ENCODE measurements at regions not wholly inside any gene's neighbourhood (a gene's known extent, or its start where the extent isn't known, plus 50 kb on each side); places are given as distances from the start of the nearest gene placed in this dataset.

DNA sequence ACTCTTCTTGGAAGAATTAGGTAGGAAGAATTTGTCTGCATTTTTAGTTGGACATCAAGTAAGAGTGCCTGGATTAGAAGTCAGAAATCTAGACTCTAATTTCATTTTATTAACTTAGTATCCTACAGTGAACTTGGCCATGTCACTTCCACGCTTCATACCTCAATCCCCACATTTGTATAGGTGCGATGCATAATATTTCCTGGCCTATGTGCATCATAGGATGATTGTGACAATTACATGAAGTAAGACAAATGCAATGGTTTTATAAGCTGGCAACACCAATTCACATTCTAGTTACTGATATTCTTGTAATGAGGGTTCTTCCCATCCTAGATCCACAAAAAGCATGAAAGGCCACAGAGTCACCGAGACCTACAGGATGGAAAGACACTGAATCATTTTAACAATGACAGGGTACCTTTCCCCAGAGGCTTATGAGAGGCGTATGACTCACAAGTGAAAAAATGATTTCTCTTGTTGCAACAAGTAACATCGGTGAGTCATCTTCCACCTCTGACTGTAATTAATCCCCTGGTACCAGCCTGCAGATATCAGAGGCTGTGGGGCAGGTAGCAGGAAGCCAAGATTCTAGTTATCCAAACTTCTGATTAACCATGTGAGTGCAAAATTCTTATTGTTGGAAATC is 56.0 kb upstream of the OR5AK2 start:
- Histone ChIP-seq H3K36me3 (ENCODE audit: control insufficient read depth, insufficient read depth, low read length) (no peaks in the 10 kb centered on the region), H3K4me3 (ENCODE audit: low read depth, low read length) (no peak overlapping the region), H3K27me3 (ENCODE audit: control insufficient read depth, insufficient read depth, low read length) (no peaks in the 10 kb centered on the region), H3K4me1 (ENCODE audit: control insufficient read depth, insufficient read depth, low read length) (no peaks in the 10 kb centered on the region), H3K27ac (ENCODE audit: low read depth, low read length) (no peak overlapping the region), H3K9me3 (ENCODE audit: control insufficient read depth, insufficient read depth, low read length) (no peaks in the 10 kb centered on the region)
- 81% methylated on average over 3 of the region's 5 CpGs for WGBS (ENCODE audit: insufficient coverage)
- no peak for DNase-seq (ENCODE audit: low read depth in 4 of 6, low spot score in 6 of 6)

GRCh38 chr11:56923116-56923515 is 65.6 kb upstream of the OR5AK2 start:
- no peaks in the 10 kb centered on the region for H3K36me3 ChIP-seq (ENCODE audit: control insufficient read depth, insufficient read depth, low read length)
- no CpG with 5 or more reads among the region's 1 CpG for WGBS (ENCODE audit: insufficient coverage)

DNA sequence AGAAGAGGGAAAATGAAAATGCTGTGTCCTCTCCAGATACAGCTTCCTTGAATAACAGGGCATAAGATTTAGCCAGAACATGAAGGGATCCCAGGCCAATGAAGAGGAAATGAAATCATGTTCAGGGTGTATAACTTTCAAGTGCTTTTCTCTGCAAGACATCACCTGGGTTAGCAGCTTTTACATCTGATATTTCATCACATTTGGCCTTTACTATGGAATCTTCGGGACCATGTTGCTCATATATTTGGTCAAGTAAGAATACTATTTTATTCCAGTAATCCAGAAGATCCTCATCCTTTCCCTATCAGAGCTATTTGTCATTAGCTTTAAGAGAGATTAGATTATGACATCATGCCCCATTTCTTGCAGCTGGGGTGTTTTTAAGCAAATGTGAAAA is 66.3 kb upstream of the OR5AK2 start:
- Histone ChIP-seq H3K4me3 (ENCODE audit: low read depth, low read length) (no peak overlapping the region), H3K27me3 (ENCODE audit: control insufficient read depth, insufficient read depth, low read length) (no peaks in the 10 kb centered on the region), H3K27ac (ENCODE audit: low read depth, low read length) (no peak overlapping the region), H3K9me3 (ENCODE audit: control insufficient read depth, insufficient read depth, low read length) (no peaks in the 10 kb centered on the region), H3K36me3 (ENCODE audit: control insufficient read depth, insufficient read depth, low read length) (no peaks in the 10 kb centered on the region), H3K4me1 (ENCODE audit: control insufficient read depth, insufficient read depth, low read length) (no peaks in the 10 kb centered on the region)
- WGBS (ENCODE audit: insufficient coverage), result no CpG with 5 or more reads among the region's 1 CpG
- no peak for DNase-seq (ENCODE audit: low read depth in 4 of 6, low spot score in 6 of 6)

More at GRCh38 chr11:56923116-56923515, 65.6 kb upstream of the OR5AK2 start:
- DNase-seq (ENCODE audit: low read depth in 4 of 6, low spot score in 6 of 6), result no peak
- no peaks in the 10 kb centered on the region for H3K27me3 ChIP-seq (ENCODE audit: control insufficient read depth, insufficient read depth, low read length)
- H3K4me3 ChIP-seq (ENCODE audit: low read depth, low read length), result no peak overlapping the region
- H3K9me3 ChIP-seq (ENCODE audit: control insufficient read depth, insufficient read depth, low read length), result no peaks in the 10 kb centered on the region
- no peak overlapping the region for H3K27ac ChIP-seq (ENCODE audit: low read depth, low read length)
- H3K4me1 ChIP-seq (ENCODE audit: control insufficient read depth, insufficient read depth, low read length), result no peaks in the 10 kb centered on the region

- no peak for DNase-seq (ENCODE audit: low read depth in 4 of 6, low spot score in 6 of 6)
- H3K27ac ChIP-seq (ENCODE audit: low read depth, low read length), result no peak overlapping the region
- no peaks in the 10 kb centered on the region for H3K27me3 ChIP-seq (ENCODE audit: control insufficient read depth, insufficient read depth, low read length)
- H3K4me3 ChIP-seq (ENCODE audit: low read depth, low read length), result no peak overlapping the region
- H3K9me3 ChIP-seq (ENCODE audit: control insufficient read depth, insufficient read depth, low read length), result no peaks in the 10 kb centered on the region
- H3K4me1 ChIP-seq (ENCODE audit: control insufficient read depth, insufficient read depth, low read length), result no peaks in the 10 kb centered on the region
- 100% methylated on average over 1 of the region's 3 CpGs for WGBS (ENCODE audit: insufficient coverage)
- no peaks in the 10 kb centered on the region for H3K36me3 ChIP-seq (ENCODE audit: control insufficient read depth, insufficient read depth, low read length)
These were observed 70.9 kb upstream of the OR5AK2 start for GRCh38 chr11:56917708-56918400.

- H3K9me3 ChIP-seq (ENCODE audit: control insufficient read depth, insufficient read depth, low read length), result peaks cover under 1% of the 10 kb centered on the region
- no peak overlapping the region for H3K27ac ChIP-seq (ENCODE audit: low read depth, low read length)
- 65% methylated on average over 2 of the region's 2 CpGs for WGBS (ENCODE audit: insufficient coverage)
- no peaks in the 10 kb centered on the region for H3K4me1 ChIP-seq (ENCODE audit: control insufficient read depth, insufficient read depth, low read length)
- DNase-seq (ENCODE audit: low read depth in 4 of 6, low spot score in 6 of 6), result no peak
- H3K27me3 ChIP-seq (ENCODE audit: control insufficient read depth, insufficient read depth, low read length), result no peaks in the 10 kb centered on the region
- no peaks in the 10 kb centered on the region for H3K36me3 ChIP-seq (ENCODE audit: control insufficient read depth, insufficient read depth, low read length)
- H3K4me3 ChIP-seq (ENCODE audit: low read depth, low read length), result no peak overlapping the region
These were observed 72.1 kb upstream of the OR5AK2 start for GRCh38 chr11:56916587-56916986.

- no peaks in the 10 kb centered on the region for H3K36me3 ChIP-seq (ENCODE audit: control insufficient read depth, insufficient read depth, low read length)
- 100% methylated on average over 1 of the region's 5 CpGs for WGBS (ENCODE audit: insufficient coverage)
- no peaks in the 10 kb centered on the region for H3K27me3 ChIP-seq (ENCODE audit: control insufficient read depth, insufficient read depth, low read length)
- peaks cover 1% of the 10 kb centered on the region for H3K9me3 ChIP-seq (ENCODE audit: control insufficient read depth, insufficient read depth, low read length)
- H3K4me3 ChIP-seq (ENCODE audit: low read depth, low read length), result no peak overlapping the region
- DNase-seq (ENCODE audit: low read depth in 4 of 6, low spot score in 6 of 6), result no peak
- H3K4me1 ChIP-seq (ENCODE audit: control insufficient read depth, insufficient read depth, low read length), result no peaks in the 10 kb centered on the region
- no peak overlapping the region for H3K27ac ChIP-seq (ENCODE audit: low read depth, low read length)
These were observed 72.6 kb upstream of the OR5AK2 start for GRCh38 chr11:56916162-56916561.

DNA sequence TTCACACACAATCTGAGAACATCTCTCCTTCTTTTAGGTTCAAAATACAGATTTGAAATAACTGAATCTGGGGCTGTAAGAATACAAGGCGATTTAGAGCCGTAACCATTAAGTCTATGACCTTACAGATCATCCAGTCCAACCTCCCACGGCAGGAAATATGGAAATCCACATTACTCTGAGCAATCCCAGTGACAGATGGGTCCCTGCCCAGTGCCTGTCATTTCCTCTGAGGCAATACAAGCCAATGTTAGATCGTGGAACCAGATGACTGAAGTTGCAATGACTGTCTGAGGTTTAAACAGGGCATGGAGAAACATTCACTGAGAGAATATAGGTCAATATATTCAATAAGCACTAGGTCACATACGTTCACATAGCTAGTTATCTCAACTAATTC is 77.4 kb upstream of the OR5AK2 start:
- Histone ChIP-seq H3K9me3 (ENCODE audit: control insufficient read depth, insufficient read depth, low read length) (peaks cover 1% of the 10 kb centered on the region), H3K4me3 (ENCODE audit: low read depth, low read length) (no peak overlapping the region), H3K36me3 (ENCODE audit: control insufficient read depth, insufficient read depth, low read length) (no peaks in the 10 kb centered on the region), H3K27ac (ENCODE audit: low read depth, low read length) (no peak overlapping the region), H3K27me3 (ENCODE audit: control insufficient read depth, insufficient read depth, low read length) (no peaks in the 10 kb centered on the region), H3K4me1 (ENCODE audit: control insufficient read depth, insufficient read depth, low read length) (no peaks in the 10 kb centered on the region)
- DNase-seq (ENCODE audit: low read depth in 4 of 6, low spot score in 6 of 6), result no peak
- WGBS (ENCODE audit: insufficient coverage), result 71% methylated on average over 1 of the region's 5 CpGs

GRCh38 chr11:56910785-56911184 is 77.9 kb upstream of the OR5AK2 start:
- DNase-seq (ENCODE audit: low read depth in 4 of 6, low spot score in 6 of 6), result no peak
- Histone ChIP-seq H3K27ac (ENCODE audit: low read depth, low read length) (no peak overlapping the region), H3K27me3 (ENCODE audit: control insufficient read depth, insufficient read depth, low read length) (no peaks in the 10 kb centered on the region), H3K9me3 (ENCODE audit: control insufficient read depth, insufficient read depth, low read length) (peaks cover 1% of the 10 kb centered on the region), H3K4me3 (ENCODE audit: low read depth, low read length) (no peak overlapping the region), H3K36me3 (ENCODE audit: control insufficient read depth, insufficient read depth, low read length) (no peaks in the 10 kb centered on the region), H3K4me1 (ENCODE audit: control insufficient read depth, insufficient read depth, low read length) (no peaks in the 10 kb centered on the region)
- 96% methylated on average over 7 of the region's 9 CpGs for WGBS (ENCODE audit: insufficient coverage)

DNA sequence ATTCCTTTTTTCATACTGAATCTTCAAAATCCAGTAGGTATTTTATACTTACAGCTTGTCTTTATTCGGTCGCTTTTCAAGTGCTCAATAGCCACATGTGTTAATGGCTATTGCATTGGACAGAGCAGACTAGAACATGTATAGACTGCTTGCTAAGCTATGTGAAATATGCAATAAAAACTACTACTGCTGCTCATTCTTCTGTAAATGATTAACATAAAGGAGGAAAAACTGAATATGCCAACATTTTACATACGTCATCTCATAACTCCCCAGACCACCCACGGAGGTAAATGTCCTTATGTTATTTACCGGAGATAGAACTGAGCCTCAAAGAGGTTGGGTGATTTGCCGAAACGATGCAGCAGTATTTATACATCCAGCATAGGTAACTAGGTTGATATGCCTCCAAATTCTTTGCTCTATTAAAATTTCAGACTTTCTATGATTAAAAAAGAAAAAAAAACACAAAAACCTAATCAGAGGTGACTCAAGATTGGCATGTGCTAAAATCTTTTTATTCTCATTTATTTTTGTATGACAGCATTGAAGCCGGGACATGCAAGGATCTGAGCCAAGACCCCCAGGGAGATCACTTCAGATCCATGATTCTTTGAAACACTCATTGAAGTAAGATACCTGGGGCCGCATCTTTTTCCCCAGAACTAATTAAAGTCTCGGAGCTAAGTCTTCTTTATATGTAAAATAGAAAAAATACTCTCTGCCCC is 78.5 kb upstream of the OR5AK2 start:
- WGBS (ENCODE audit: insufficient coverage), result no CpG with 5 or more reads among the region's 10 CpGs
- DNase-seq (ENCODE audit: low read depth in 4 of 6, low spot score in 6 of 6), result no peak
- Histone ChIP-seq H3K36me3 (ENCODE audit: control insufficient read depth, insufficient read depth, low read length) (no peaks in the 10 kb centered on the region), H3K27me3 (ENCODE audit: control insufficient read depth, insufficient read depth, low read length) (no peaks in the 10 kb centered on the region), H3K4me3 (ENCODE audit: low read depth, low read length) (no peak overlapping the region), H3K27ac (ENCODE audit: low read depth, low read length) (no peak overlapping the region), H3K4me1 (ENCODE audit: control insufficient read depth, insufficient read depth, low read length) (no peaks in the 10 kb centered on the region), H3K9me3 (ENCODE audit: control insufficient read depth, insufficient read depth, low read length) (peaks cover 1% of the 10 kb centered on the region)

Data from spinal cord (tissue), 9 donors.